HCEC 1CT (cell line): ENCODE measurements at regions not wholly inside any gene's neighbourhood (a gene's known extent, or its start where the extent isn't known, plus 50 kb on each side); places are given as distances from the start of the nearest gene placed in this dataset.
"Not testable (repeated sequence)": the region's sequence is repeated elsewhere in the genome, so short reads cannot be mapped to it uniquely, and the experiment has no call there.

Experiments used
- DNase-seq: peaks from one replicate; pipeline ENCODE4 v3.0.0-alpha.2; 2017

DNA sequence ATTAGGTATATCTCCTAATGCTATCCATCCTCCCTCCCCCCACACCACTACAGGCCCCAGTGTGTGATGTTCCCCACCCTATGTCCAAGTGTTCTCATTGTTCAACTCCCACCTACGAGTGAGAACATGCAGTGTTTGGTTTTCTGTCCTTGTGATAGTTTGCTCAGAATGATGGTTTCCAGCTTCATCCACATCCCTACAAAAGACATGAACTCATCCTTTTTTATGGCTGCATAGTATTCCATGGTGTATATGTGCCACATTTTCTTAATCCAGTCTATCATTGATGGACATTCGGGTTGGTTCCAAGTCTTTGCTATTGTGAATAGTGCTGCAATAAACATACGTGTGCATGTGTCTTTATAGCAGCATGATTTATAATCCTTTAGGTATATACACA is 53.8 kb upstream of the HIVEP2 start:
- DNase-seq: not testable (repeated sequence)

- no peak for DNase-seq
Observed at GRCh38 chr6:143000811-143001210, 55.8 kb upstream of the HIVEP2 start.

DNA sequence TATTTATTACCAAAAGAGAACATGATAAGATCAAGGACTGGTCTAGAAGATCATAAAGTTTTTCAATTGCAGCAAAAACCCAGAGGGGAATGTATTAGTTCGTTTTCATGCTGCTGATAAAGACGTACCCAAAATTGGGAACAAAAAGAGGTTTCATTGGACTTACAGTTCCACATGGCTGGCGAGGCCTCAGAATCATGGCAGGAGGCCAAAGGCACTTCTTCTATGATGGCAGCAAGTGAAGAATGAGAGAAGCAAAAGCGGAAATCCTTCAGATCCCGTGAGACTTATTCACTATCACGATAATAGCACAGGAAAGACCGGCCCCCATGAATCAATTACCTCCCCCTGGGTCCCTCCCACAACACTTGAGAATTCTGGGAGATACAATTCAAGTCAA is 57.7 kb upstream of the HIVEP2 start:
- DNase-seq: no peak

- DNase-seq: no peak
Observed at GRCh38 chr6:143003676-143004075, 57.0 kb upstream of the AIG1 start.

DNA sequence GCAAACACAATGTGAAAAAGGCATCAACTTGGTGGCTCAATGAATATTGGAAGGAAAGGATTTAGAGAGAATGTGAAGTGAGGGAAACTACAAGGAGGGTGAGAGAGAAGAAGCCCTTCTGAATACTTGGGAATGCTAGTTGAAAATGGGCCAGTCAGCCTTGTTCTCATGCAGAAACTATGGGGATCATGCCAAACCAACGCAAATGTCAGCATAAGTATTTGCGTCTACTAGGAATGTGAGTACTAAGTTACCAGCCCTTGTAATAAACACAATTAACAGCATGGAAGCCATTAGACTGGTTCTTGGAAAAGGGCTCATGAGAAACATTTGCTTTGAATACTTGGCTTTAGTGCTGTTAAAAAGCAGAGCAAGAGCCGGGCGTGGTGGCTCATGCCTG is 54.9 kb upstream of the AIG1 start:
- DNase-seq: no peak

DNA sequence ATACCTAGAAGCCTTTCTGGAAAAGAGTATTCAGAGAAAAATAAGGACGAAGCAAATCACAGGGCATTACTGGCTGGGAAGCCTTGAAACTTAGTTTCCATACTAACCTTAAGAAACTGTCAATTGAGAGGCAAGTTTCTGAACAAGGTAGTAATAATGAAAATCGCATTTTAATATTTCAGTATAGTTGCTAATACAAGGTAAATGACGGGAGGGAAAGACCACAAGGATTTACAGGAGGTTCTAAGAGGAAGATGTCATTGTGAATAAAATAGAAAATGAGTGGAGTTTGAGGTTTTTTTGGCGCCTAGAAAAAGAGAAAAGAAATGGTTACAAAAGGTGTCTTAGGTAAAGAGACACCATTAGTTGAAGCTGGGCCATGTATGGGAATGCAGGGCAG is 53.9 kb upstream of the AIG1 start:
- no peak for DNase-seq

DNA sequence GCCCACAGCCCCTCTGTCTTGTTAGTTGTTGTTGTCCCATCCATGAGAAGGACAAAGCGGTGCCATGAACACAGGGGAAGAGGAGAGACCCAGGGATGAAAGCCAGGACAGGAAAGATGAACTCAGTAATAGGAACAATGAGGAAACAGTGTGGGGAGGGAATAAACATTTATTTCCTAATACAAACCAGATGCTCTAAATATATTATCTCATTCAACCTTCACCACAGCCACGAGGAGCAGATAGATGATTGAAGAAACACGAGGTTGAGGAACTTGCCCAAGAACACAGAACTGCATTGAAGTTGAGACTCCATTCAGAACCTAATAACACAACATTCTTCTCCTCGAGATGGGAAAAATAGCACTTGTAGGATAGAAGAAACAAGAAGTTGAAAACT is 53.0 kb upstream of the AIG1 start:
- peak; percentile 25 for DNase-seq

- DNase-seq: no peak
Observed at GRCh38 chr6:143009851-143010250, 50.8 kb upstream of the AIG1 start.
